Islet of Langerhans (tissue), 1 donor: ENCODE measurements at regions not wholly inside any gene's neighbourhood (a gene's known extent, or its start where the extent isn't known, plus 50 kb on each side); places are given as distances from the start of the nearest gene placed in this dataset.
"Not testable (repeated sequence)": the region's sequence is repeated elsewhere in the genome, so short reads cannot be mapped to it uniquely, and the experiment has no call there.

Experiments used
- FAIRE-seq: peaks from one replicate; lab custom pipeline; 2011; peaks lifted over from hg19 to GRCh38; lab: Jason Lieb, UNC

DNA sequence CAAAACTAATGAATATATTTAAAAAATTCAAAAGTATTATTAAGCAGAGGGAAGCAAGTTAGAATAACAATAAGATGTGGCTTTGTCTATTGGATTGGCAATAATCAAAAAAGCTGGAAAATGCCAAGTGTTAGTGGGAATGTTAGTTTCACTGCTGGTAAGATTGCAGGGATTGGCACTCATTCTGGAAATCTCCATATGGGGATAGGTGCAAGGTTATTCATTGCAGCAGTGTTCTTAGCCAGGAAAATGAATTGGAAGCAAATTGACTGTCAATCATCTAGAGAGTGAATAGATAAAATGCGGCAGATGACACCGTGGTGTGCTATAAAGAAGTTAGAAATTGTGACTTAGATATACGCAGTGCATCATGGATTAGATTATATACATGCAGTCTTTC lies 1615.5 kb upstream of the PCDH7 start:
- FAIRE-seq, result no peak

DNA sequence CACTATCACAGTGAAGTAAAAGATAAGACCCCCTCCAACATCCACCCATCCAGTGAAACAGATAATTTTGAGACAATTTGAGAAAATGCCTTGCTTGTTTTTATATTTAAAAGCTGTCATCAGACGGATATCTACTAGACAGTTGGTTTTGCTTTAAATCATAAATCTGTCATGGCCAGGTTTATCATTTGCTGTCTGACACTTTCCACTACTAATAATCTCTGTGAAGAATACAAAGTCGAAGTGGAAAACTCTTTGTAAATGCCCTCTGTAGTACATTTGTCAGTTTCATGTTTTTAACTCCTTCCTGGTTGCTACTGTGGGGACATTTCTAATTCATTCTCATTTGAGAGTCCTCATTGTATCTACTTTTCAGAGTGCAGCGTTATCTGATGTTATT lies 1606.2 kb upstream of the PCDH7 start:
- FAIRE-seq, result no peak

DNA sequence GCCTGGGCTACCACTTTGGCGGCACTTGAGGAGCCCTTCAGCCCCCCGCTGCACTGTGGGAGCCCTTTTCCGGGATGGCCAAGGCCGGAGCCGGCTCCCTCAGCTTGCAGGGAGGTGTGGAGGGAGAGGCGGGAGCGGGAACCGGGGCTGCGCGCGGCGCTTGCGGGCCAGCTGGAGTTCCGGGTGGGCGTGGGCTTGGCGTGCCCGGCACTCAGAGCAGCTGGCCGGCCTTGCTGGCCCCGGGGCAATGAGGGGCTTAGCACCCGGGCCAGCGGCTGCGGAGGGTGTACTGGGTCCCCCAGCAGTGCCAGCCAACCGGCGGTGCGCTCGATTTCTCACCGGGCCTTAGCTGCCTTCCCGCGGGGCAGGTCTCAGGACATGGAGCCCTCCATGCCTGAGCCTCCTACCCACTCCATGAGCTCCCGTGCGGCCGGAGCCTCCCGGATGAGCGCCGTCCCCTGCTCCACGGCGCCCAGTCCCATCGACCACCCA lies 1602.9 kb upstream of the PCDH7 start:
- FAIRE-seq, result not testable (repeated sequence)

DNA sequence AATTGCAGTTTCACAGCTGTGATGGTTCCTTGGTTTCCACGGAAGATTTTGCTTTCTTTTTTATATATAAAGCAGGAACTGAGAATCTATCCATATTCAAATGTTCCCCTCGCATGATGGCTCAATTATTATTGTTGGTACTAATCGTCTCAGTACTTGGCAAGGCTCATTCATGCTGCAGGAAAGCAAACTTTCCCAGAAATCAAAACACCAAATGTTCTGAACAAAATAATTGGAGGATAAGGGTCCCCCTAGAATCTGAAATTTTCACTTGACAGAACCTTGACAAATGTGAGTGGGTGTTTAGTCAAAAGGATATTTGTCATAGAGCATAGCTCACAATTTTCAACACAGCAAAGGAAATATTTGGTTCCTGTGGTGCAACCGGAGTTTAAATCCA lies 1598.6 kb upstream of the PCDH7 start:
- FAIRE-seq, result no peak

DNA sequence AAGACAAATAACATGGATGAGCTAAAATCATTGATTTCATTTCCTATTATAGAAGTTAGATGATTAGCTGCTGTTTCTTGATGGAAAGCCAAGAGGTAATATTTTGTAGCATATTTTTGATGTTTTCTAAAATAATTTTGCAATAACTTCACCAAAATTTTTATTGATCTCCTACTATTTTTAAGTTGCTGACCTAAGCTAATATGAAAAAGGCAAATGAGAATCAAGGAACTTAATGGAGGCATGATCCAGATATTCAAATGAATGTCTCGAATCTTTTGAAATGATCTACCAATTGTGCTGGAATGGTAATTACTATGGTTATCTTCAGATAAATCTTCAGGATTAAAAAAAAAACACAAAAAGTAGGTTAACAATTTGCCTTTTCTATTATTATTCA lies 1591.4 kb upstream of the PCDH7 start:
- FAIRE-seq, result no peak

DNA sequence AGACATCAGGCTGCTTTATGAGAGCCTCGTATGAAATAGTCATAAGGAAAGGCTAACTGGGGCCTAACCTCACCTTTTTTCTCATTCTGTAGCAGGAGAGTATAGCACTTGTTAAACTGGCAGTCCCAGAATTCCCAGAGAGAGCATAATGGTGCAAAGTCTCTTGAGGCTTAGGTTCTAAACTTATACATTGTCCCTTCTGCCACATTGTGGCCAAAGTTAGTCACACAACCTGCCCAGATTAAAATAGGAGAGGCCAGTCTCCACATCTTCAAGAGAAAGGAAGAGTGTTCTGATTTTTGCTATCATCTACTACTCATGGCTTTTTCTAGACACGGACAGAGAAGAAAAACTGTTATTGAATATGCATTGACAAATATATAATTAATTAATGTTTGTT lies 1588.9 kb upstream of the PCDH7 start:
- FAIRE-seq, result no peak

DNA sequence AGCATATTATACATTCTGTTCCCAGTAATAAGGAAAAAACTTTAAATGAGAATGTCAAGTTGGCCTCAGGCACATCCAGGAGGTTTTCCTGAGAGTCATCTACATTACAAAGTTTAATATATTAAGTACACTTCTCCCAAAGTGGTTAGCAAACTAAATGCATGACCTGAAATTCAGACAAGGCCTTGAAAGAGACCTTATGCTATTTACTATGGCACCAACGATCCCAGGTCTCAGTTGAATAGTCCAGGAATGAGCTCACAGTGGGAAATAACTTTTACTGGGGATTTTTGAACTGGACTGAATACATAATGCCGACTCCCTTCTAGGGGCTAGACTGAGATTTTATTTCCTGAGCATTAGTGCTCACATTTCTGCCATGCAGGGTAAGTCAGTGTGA lies 1577.5 kb upstream of the PCDH7 start:
- no peak for FAIRE-seq

DNA sequence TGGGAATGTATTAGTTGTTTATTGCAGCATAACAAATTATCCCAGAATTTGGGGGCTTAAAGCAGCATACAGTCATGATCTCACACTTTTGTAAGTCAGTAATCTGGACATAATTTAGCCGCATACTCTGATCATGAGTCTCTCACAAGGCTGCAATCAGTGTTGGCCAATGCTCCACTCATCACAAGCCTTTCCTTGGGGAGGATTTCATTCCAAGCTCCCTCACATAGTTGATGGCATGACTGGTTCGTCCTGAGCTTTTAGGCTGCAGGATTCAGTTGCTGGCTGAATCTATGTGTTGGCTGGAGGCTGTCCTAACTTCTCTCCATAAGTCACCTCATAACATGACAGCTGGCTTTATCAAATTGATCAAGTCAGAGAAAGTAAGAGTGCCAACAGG lies 1568.6 kb upstream of the PCDH7 start:
- no peak for FAIRE-seq

DNA sequence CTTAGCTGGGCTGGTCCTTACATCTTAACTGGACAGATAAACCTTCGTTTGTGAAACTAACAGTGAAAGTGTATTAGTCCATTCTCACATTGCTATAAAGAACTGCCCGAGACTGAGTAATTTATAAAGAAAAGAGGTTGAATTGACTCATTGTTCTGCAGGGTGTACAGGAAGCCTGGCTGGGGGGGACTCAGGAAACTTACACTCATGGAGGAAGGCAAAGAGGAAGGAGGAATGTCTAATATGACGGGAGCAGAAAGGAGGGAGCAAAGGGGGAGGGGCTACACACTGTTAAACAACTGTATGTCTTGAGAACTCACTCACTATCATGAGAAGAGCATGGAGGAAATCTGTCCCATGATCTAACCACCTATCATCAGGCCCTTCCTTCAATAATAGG lies 1566.5 kb upstream of the PCDH7 start:
- no peak for FAIRE-seq

DNA sequence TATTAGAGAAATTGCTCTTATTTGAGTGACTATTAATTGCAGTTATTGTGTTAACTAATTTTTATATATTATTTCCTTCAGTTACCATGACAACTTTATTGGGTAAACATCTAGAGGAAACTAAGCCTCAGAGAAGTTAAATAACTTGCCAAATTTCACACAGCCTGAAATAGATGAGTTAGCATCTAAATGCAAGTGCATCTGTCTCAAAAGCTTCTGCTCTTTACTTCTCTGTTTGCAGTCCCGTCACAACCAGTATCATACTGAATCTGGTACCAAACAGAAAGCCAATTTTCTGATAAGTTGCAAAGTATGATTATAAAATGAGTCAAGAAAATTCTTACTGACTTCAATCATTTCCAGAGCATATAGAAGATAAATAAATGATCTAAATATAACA lies 1544.9 kb upstream of the PCDH7 start:
- FAIRE-seq, result no peak

DNA sequence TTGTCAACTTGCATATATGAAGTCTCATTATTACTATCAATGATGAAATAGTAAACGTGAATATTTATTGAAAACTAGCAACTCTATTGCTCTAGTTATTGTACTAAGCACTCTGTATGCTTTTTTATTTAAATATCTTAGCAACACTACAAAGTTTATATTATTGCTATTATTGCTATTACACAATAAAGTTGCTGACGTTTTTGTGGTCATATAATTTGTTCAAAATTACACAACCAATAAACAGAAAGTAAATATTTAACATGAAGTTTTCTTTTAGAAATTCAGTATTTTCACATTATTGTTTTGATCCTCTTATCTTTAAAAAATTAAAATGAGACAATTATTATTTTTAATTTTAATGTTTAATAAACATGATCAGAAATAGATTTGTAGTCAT lies 1521.1 kb upstream of the PCDH7 start:
- peak; percentile 30 for FAIRE-seq

DNA sequence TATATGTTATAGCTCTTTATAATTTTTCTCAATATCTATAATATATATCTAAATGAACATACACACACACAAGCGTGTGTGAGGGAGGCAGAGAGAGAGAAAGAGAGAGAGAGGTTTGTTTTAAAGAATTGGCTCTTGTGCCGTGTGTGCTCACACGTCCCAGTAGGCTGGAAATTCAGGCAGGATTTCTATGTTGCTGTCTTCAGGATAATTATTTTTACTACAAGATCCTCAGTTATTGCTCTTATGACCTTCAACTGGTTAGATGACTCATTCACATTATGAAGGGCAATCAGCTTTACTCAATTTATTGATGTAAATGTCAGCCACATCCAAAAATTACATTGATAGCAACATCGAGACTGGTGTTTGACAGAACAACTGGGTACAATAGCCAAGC lies 1520.7 kb upstream of the PCDH7 start:
- no peak for FAIRE-seq

DNA sequence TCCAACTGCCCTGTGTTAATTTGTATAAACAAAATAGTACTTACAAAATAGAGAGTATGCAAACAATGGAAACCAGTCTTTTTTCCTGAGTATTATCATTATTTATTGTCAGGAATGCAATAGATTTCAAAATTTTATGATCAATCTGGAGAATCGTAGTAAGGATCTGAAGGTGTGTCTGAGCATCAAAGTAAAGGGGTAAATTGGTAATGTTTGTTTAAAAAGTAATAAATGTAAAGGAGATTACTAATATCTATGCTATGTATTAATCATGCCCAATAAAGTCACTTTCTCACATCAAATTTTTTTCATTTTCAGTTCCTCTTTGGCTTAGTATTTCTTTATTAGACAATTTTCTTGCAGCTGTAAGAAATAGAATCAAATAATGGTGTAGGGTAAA lies 1507.1 kb upstream of the PCDH7 start:
- FAIRE-seq, result no peak

DNA sequence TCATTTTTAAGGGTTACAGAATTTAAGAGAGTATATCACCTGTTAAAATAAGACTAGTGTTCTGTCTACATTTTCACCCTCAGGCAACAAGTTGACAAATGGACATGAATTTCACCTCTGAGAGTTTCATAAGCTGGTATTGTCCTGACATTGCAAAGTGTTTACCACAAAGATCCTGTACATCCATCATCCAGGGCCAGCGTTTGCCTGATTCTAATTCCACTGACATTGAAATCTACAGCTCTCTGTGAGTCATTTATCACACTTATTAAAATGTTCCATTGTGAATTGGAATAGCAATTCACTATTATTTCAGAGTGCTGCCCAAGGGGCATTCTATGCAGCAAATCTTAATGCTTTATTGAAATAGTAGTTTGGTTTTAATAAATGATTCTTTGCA lies 1499.4 kb upstream of the PCDH7 start:
- FAIRE-seq, result no peak

DNA sequence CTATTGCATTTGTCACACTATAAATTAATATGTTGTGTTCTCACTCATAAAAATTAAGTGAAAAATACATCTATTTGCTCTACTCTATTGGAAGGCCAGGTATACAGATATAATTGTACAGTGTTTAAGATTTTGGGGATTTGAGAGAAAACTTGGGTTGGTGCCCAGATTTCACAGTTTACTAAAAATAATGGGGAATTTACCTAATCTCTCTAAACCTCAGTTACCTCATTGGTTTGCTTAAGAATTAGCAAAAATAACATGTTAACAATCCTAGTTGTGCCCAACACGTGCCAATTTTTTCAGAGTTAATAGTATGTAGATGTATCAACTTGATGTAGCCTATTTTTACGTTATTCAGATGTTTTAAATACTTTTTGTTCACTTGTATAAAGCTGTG lies 1495.3 kb upstream of the PCDH7 start:
- FAIRE-seq, result no peak

DNA sequence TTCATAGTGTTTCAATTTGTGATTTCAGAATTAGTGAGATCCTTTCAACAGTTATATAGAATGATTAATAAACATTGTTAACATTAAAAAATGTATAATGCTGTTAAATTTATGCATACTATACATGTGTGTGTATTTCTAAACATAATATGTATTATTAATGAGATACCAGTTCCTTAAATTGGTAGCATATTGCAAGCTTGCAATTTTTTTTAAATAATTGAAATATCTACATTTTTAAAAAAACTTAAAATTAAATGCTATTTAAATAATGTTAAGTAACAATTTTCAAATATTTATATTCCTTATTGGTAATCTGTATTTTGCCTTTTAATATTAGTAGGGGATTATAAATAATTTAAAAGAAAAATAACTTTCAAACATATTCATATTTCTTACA lies 1479.5 kb upstream of the PCDH7 start:
- FAIRE-seq, result no peak

DNA sequence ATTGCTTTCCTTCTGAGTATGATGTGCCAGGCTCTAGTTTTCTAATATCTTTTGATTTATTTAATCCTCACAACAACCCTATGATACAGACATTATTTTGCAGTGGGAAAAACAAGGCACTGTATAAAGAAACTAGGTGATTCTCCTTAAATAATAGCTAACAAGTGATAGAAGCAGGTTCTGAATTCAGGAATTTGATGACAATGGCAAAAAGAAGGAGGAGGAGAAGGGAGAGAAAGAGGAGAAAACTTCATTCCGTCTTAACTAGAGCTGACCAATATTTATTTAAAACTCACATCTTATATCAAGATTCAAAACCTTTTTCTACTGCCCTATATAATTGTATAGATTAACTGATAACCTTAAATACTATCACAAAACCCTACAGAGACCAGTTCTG lies 1477.1 kb upstream of the PCDH7 start:
- no peak for FAIRE-seq

DNA sequence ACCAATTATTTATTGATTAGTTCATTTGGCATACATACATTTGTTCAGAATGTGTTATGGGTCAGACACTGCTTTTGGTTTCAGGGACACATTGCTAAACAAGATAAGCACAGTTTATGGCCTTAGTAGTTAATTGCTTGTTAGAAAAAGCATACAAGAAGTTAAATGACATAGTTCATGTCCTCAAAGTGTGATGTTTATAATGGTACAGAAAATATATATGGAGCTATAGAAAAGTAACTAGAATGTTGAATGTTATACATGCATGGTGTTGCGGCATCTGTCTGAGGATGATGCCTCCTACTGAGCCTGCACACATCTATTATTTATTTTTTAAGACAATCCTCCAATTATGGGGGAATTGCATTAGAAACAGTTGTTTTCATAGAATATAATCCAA lies 1476.3 kb upstream of the PCDH7 start:
- FAIRE-seq, result no peak

DNA sequence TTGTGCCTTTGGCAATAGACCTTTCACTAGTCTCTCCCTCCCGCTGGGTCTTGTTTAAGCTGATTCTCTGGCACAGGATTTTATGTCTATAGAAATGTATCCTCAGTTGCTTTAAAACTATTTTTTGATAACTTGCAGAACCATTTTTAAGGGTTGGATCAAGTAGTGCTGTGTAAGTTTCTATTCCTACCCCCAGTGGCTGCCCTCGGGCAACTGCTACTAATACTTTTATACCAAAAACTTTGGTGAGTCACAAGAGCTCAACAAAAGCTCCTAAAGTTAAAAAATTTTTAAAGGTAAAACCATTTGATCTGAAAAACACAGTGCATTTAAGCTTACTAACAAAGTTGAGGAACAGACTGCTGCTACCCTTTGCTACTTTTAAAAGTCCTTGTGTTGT lies 1460.6 kb upstream of the PCDH7 start:
- no peak for FAIRE-seq

DNA sequence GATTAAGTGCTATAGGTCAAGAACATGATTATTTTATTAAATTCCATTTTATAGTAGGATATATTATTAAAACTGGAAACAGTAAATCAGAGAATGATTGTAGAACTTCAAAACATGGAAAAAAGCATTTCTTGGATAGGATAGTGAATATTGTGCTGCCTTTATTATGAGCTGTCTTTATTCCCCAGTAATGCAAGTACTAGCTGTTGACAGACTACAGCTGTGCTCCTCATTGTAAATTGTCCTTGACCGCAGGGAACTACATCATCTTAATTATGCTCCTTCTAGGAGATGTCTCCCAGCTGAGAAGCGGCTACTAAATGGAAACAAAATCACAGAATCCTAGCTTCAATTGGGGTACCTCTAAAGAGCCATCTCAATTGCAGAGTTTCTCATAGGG lies 1457.2 kb upstream of the PCDH7 start:
- FAIRE-seq, result no peak

DNA sequence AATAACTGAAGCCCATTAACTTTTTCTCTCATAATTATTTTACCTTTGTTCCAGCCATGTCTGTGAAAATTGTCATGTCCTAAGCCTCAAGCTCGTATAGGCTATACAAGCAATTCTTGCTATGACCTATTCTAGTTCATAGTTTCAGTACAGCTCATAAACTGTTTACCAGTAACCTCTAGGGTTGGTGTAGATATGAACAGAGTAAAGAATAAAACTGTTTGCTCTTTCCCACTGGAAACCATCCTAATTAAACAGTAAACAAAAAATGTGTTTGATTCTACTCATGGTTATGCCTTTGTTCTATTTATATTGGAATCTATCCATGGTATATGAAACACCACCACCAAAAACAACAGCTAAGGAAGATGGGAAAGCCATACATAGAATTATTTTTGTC lies 1444.0 kb upstream of the PCDH7 start:
- FAIRE-seq, result no peak

DNA sequence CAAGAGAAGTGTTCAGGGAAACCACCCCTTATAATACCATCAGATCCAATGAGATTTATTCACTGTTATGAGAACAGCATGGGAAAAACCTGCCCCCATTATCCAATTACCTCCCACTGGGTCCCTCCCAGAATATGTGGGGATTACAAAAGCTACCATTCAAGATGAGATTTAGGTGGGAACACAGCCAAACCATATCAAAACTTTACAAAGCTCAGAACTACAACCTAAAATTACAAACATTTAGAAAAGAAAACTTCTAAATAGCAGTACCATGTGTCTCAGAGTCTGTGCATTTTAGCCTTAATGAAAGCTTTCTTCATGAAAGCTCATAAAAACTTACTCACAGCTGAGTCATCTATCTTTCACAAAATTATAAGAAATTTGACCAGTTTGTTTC lies 1442.8 kb upstream of the PCDH7 start:
- no peak for FAIRE-seq

DNA sequence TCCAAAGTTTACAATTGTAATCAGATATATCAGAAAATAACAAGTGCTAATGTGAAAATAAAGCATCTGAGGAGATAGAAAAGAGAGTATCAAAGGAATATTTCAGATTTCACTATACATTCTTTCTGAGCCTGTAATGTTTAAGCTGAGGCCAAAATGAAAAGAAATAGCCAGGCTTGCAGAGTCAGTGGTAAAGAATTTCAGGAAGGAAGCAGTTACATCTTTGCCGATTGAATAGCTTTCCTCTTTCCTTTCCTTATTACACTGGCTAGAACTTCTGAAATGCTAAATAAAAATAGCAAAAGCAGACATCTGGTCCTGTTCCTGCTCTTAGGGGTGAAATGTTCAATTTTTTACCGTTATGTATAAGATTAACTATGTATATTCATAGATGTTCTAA lies 1441.6 kb upstream of the PCDH7 start:
- no peak for FAIRE-seq

DNA sequence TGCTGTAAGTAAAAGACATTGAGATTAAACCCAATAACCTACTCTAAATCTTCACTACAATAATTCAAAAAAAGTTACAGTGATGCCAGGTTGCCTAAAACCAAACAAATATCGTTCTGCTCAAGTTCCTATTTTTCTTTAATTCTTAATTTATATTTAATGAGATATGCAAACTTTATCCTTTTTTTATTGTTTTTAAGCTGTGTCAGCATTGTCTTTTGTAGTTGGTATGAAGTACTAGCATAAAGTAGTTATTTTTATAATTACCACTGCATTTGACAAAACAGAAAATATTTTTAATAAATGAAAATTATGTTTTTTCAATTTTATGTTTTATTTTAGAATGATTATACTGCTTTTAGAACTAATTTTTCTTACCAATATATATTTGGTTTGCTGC lies 1431.1 kb upstream of the PCDH7 start:
- no peak for FAIRE-seq

DNA sequence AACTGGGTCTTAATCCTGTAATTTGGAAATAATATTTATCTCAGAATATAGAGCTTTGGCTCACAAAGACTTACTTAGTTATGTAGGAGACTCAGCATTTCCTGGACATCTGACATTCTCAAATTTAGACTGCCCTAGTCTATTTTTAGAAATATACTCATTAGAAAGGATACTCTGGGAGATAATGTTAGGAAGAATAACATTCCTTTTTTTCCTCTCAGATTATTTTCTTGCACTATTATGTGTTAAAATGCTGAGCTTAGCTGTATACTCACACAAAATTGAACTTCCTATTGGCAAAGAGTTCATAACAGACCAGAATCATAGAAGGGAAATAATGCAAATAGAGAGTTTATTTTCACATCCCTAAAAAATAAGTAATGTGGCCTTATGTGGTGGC lies 1424.9 kb upstream of the PCDH7 start:
- FAIRE-seq, result no peak

DNA sequence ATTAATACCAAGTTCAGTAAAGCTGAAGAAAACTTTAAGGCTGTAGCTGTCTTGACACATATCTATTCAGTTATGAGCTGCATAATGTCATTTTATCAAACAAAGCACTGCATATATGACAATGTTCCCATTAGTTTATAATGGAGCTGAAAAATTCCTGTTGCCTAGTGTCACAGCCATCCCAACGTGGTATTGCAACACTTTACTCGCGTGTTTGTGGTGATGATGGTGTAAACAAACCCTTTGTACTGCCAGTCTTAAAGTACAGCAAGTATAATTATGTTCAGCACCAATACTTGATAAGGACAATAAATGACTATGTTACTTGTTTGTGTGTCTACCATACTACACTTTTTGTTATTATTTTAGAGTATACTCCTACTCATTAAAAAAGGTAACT lies 1415.6 kb upstream of the PCDH7 start:
- FAIRE-seq, result no peak
